ENCODE measurements at regions not wholly inside any gene's neighbourhood (a gene's known extent, or its start where the extent isn't known, plus 50 kb on each side); places are given as distances from the start of the nearest gene placed in this dataset.

- DNase-seq (ENCODE audit: low spot score): no peak
- no peak for TF ChIP-seq CTCF (IDR thresholded peaks at IDR 0.05; ENCODE audit: unreplicated experiment)
- Mint-ChIP-seq H3K36me3 (ENCODE audit: low read depth, unreplicated experiment) (peaks cover 3% of the 10 kb centered on the region), H3K27me3 (ENCODE audit: unreplicated experiment) (peaks cover 5% of the 10 kb centered on the region), H3K4me1 (ENCODE audit: unreplicated experiment) (peaks cover 30% of the 10 kb centered on the region), H3K27ac (ENCODE audit: unreplicated experiment) (no peak overlapping the region), H3K4me3 (ENCODE audit: unreplicated experiment) (no peak overlapping the region), H3K9me3 (ENCODE audit: unreplicated experiment) (no peaks in the 10 kb centered on the region)
Observed at GRCh38 chr2:237154884-237155851, 69.5 kb downstream of the COPS8 start.

GRCh38 chr2:237156031-237156856, 70.6 kb downstream of the COPS8 start:
- no peak for DNase-seq (ENCODE audit: low spot score)
- Mint-ChIP-seq H3K9me3 (ENCODE audit: unreplicated experiment) (no peaks in the 10 kb centered on the region), H3K27ac (ENCODE audit: unreplicated experiment) (no peak overlapping the region), H3K27me3 (ENCODE audit: unreplicated experiment) (peaks cover 5% of the 10 kb centered on the region), H3K4me1 (ENCODE audit: unreplicated experiment) (peaks cover 22% of the 10 kb centered on the region), H3K36me3 (ENCODE audit: low read depth, unreplicated experiment) (peaks cover 3% of the 10 kb centered on the region), H3K4me3 (ENCODE audit: unreplicated experiment) (no peak overlapping the region)
- TF ChIP-seq CTCF (IDR thresholded peaks at IDR 0.05; ENCODE audit: unreplicated experiment): no peak

GRCh38 chr2:237156857-237157779, 71.4 kb downstream of the COPS8 start:
- Mint-ChIP-seq H3K4me1 (ENCODE audit: unreplicated experiment) (peaks cover 13% of the 10 kb centered on the region), H3K4me3 (ENCODE audit: unreplicated experiment) (no peak overlapping the region), H3K36me3 (ENCODE audit: low read depth, unreplicated experiment) (no peaks in the 10 kb centered on the region), H3K9me3 (ENCODE audit: unreplicated experiment) (no peaks in the 10 kb centered on the region), H3K27me3 (ENCODE audit: unreplicated experiment) (peaks cover 7% of the 10 kb centered on the region), H3K27ac (ENCODE audit: unreplicated experiment) (no peak overlapping the region)
- TF ChIP-seq CTCF (IDR thresholded peaks at IDR 0.05; ENCODE audit: unreplicated experiment): no peak
- no peak for DNase-seq (ENCODE audit: low spot score)

GRCh38 chr2:237157780-237158102, 72.1 kb downstream of the COPS8 start:
- peaks cover 8% of the 10 kb centered on the region for H3K4me1 Mint-ChIP-seq (ENCODE audit: unreplicated experiment)
- H3K27ac Mint-ChIP-seq (ENCODE audit: unreplicated experiment): no peak overlapping the region
- no peak for TF ChIP-seq CTCF (IDR thresholded peaks at IDR 0.05; ENCODE audit: unreplicated experiment)
- no peaks in the 10 kb centered on the region for H3K36me3 Mint-ChIP-seq (ENCODE audit: low read depth, unreplicated experiment)
- H3K27me3 Mint-ChIP-seq (ENCODE audit: unreplicated experiment): peaks cover 7% of the 10 kb centered on the region
- no peak for DNase-seq (ENCODE audit: low spot score)
- H3K4me3 Mint-ChIP-seq (ENCODE audit: unreplicated experiment): no peak overlapping the region
- H3K9me3 Mint-ChIP-seq (ENCODE audit: unreplicated experiment): no peaks in the 10 kb centered on the region

All from endothelial cell (in vitro differentiated cells).